Esophagus squamous epithelium (tissue), 5 donors: ENCODE measurements at regions not wholly inside any gene's neighbourhood (a gene's known extent, or its start where the extent isn't known, plus 50 kb on each side); places are given as distances from the start of the nearest gene placed in this dataset.
"Not testable (repeated sequence)": the region's sequence is repeated elsewhere in the genome, so short reads cannot be mapped to it uniquely, and the experiment has no call there.

Experiments
- DNase-seq: peaks from one replicate; lab custom pipeline; 2025; lab: John Stamatoyannopoulos, UW
- H3K27ac ChIP-seq, 4 donors: fragments of 200-600 bp; sonication (generic); one replicate each; pipeline ENCODE4 v1.5.1; 2016 to 2019; ENCODE audit warnings: mild to moderate bottlenecking in 1 of 4
- H3K27me3 ChIP-seq, 4 donors: fragments of 200-600 bp; sonication (generic); 1 replicate in 3 of 4; 2 replicates in 1 of 4; pipeline versions ENCODE4 v1.5.1 to v1.6.0; 2017 to 2021; ENCODE audit warnings: antibody characterized with exemption in 1 of 4
- H3K36me3 ChIP-seq, 3 donors: fragments of 200-600 bp; sonication (generic); one replicate each; pipeline ENCODE4 v1.5.1; 2016 to 2019
- H3K4me1 ChIP-seq, 3 donors: fragments of 200-600 bp; sonication (generic); one replicate each; pipeline ENCODE4 v1.5.1; 2017 to 2019
- H3K4me3 ChIP-seq, 4 donors: fragments of 200-600 bp; sonication (generic); 1 replicate in 3 of 4; 2 replicates in 1 of 4; pipeline ENCODE4 v1.5.1; 2016 to 2019; ENCODE audit warnings: mild to moderate bottlenecking in 2 of 4, moderate library complexity in 1 of 4
- H3K9me3 ChIP-seq, 3 donors: fragments of 200-600 bp; sonication (generic); one replicate each; pipeline ENCODE4 v1.5.1; 2016 to 2019
- POLR2A ChIP-seq, 4 donors: fragments of 450-650 bp; IDR thresholded peaks; one replicate each; pipeline ENCODE4 v1.6.1; 2017; ENCODE audit warnings: antibody characterized with exemption in 4 of 4, mild to moderate bottlenecking in 4 of 4, moderate library complexity in 3 of 4
- whole genome bisulfite sequencing, 2 donors: methylation state at CpG; one replicate each; pipeline ENCODE4 v1.1.5; 2018; 5-methylcytosine and 5-hydroxymethylcytosine counted together
- intact Hi-C: fragments of 100-400 bp; cut with DNase I; formaldehyde crosslinking; loops from one replicate; pipeline ENCODE4 v1.15.0; 2022
- TF ChIP-seq, protein P1 (sequence below), 6 experiments: fragments of 450-650 bp in 4 of 6; fragments of 200-600 bp in 2 of 6; sonication (generic) in 2 of 6; IDR thresholded peaks; one replicate each; pipeline ENCODE4 v1.5.1; 2016 to 2019; ENCODE audit warnings: antibody characterized with exemption in 6 of 6, mild to moderate bottlenecking in 4 of 6, moderate library complexity in 4 of 6
- donor health status: DM: yes; HTN: yes; CAD: no.

- WGBS, 2 donors, result 45 to 50% methylated on average over 3 of the region's 3 CpGs
- no peak overlapping the region for H3K4me3 ChIP-seq
- H3K36me3 ChIP-seq, result no peaks in the 10 kb centered on the region
- no peak overlapping the region for H3K27ac ChIP-seq
- H3K27me3 ChIP-seq, result no peaks in the 10 kb centered on the region
- intact Hi-C loops, result no loop called here
- H3K9me3 ChIP-seq, result no peaks in the 10 kb centered on the region
- no peak for TF ChIP-seq POLR2A (IDR thresholded peaks at IDR 0.05)
- TF ChIP-seq, protein P1, sequence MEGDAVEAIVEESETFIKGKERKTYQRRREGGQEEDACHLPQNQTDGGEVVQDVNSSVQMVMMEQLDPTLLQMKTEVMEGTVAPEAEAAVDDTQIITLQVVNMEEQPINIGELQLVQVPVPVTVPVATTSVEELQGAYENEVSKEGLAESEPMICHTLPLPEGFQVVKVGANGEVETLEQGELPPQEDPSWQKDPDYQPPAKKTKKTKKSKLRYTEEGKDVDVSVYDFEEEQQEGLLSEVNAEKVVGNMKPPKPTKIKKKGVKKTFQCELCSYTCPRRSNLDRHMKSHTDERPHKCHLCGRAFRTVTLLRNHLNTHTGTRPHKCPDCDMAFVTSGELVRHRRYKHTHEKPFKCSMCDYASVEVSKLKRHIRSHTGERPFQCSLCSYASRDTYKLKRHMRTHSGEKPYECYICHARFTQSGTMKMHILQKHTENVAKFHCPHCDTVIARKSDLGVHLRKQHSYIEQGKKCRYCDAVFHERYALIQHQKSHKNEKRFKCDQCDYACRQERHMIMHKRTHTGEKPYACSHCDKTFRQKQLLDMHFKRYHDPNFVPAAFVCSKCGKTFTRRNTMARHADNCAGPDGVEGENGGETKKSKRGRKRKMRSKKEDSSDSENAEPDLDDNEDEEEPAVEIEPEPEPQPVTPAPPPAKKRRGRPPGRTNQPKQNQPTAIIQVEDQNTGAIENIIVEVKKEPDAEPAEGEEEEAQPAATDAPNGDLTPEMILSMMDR (IDR thresholded peaks at IDR 0.05), result peak in 5 of 6 experiments; percentile 18 to 50 (median 36)
- no peak for DNase-seq
- no peaks in the 10 kb centered on the region for H3K4me1 ChIP-seq
Measured at GRCh38 chr2:61658841-61659780, 121.0 kb upstream of the XPO1 start.

GRCh38 chr2:61649946-61650345 lies 111.8 kb upstream of the XPO1 start:
- H3K27me3 ChIP-seq, H3K9me3 ChIP-seq, H3K4me1 ChIP-seq, intact Hi-C loops, H3K36me3 ChIP-seq, DNase-seq, H3K4me3 ChIP-seq, H3K27ac ChIP-seq: not testable (repeated sequence)
- WGBS, 2 donors, result 74 to 86% methylated on average over 3 of the region's 3 CpGs

- H3K27me3 ChIP-seq, result no peaks in the 10 kb centered on the region
- H3K4me1 ChIP-seq, result no peaks in the 10 kb centered on the region
- intact Hi-C loops, result no loop called here
- peaks cover 0 to 6% (median 0%) of the 10 kb centered on the region in 3 donors for H3K9me3 ChIP-seq
- TF ChIP-seq, protein P1 (IDR thresholded peaks at IDR 0.05), result no peak
- no peak for TF ChIP-seq POLR2A (IDR thresholded peaks at IDR 0.05)
- 85 to 86% methylated on average over 2 of the region's 2 CpGs for WGBS, 2 donors
- DNase-seq, result no peak
- no peak overlapping the region for H3K27ac ChIP-seq
- H3K36me3 ChIP-seq, result no peaks in the 10 kb centered on the region
- no peak overlapping the region for H3K4me3 ChIP-seq
Measured at GRCh38 chr2:61649021-61649420, 110.9 kb upstream of the XPO1 start.

DNA sequence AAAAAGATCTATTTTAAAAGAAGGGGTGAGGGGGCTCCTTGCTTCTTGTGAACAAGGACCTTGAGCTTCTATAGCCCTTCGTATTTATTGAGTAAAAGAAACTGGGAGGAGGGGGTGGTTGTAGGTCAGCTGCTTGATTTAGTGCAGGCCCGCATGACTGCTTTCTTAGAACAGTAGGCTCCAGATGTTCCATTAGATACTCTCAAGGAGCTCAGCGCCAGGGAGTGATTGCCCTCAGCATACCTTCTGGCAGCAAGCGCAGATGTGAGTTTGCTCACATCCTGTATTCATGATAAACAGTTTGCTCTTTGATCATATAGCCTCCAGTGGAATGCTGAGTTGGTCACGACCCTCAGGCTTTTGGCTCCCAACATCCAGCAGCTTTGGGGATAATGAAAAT lies 108.9 kb upstream of the XPO1 start:
- no peaks in the 10 kb centered on the region for H3K36me3 ChIP-seq
- WGBS, 2 donors, result 80 to 81% methylated on average over 5 of the region's 5 CpGs
- TF ChIP-seq POLR2A (IDR thresholded peaks at IDR 0.05), result no peak

DNA sequence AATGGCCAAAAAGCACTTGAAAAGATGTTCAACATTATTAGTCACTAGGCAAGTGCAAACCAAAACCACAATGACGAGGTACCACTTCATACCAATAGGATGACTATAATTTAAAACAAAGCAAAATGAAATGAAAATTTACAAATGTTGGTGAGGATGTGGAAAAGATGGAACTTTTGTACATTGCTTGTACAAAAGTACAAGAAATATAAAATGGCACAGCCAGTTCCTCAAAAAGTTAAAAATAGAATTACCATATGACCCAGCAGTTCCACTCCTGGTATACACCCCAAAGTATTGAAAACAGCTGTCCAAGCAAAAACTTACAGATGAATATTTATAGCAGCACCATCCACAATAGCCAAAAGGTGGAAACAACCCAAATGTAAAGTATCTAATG lies 107.8 kb upstream of the XPO1 start:
- WGBS, 2 donors, result 26 to 43% methylated on average over 1 of the region's 1 CpG

More for the DNA sequence above, 108.9 kb upstream of the XPO1 start:
- Histone ChIP-seq H3K27me3 (no peaks in the 10 kb centered on the region), H3K4me1 (no peaks in the 10 kb centered on the region), H3K27ac (no peak overlapping the region), H3K4me3 (no peak overlapping the region), H3K9me3 (peaks cover 0 to 6% (median 0%) of the 10 kb centered on the region in 3 donors)
- intact Hi-C loops, result no loop called here
- DNase-seq, result no peak

GRCh38 chr2:61643153-61643552 lies 105.0 kb upstream of the XPO1 start:
- WGBS, 2 donors, result 88 to 98% methylated on average over 6 of the region's 6 CpGs
- H3K9me3 ChIP-seq, DNase-seq, H3K4me3 ChIP-seq, intact Hi-C loops, H3K27me3 ChIP-seq, H3K27ac ChIP-seq, H3K36me3 ChIP-seq, H3K4me1 ChIP-seq: not testable (repeated sequence)

More for the DNA sequence above, 107.8 kb upstream of the XPO1 start:
- peaks cover 0 to 6% (median 0%) of the 10 kb centered on the region in 3 donors for H3K9me3 ChIP-seq
- H3K36me3 ChIP-seq, result no peaks in the 10 kb centered on the region
- H3K27ac ChIP-seq, result no peak overlapping the region
- H3K4me3 ChIP-seq, result no peak overlapping the region
- H3K4me1 ChIP-seq, result no peaks in the 10 kb centered on the region
- intact Hi-C loops, result no loop called here
- TF ChIP-seq, protein P1 (IDR thresholded peaks at IDR 0.05), result no peak
- TF ChIP-seq POLR2A (IDR thresholded peaks at IDR 0.05), result no peak
- H3K27me3 ChIP-seq, result no peaks in the 10 kb centered on the region
- no peak for DNase-seq
